GM19468 (cell line): ENCODE measurements at regions not wholly inside any gene's neighbourhood (a gene's known extent, or its start where the extent isn't known, plus 50 kb on each side); places are given as distances from the start of the nearest gene placed in this dataset.

Source experiments
- ATAC-seq: cut with Tn5 transposase; IDR thresholded peaks from one replicate; pipeline ENCODE4 v1.9.1; 2021; ENCODE audit warnings: mild to moderate bottlenecking, moderate library complexity, moderate number of reproducible peaks; ENCODE audit not compliant: unreplicated experiment; ENCODE audit errors: extremely low read depth

DNA sequence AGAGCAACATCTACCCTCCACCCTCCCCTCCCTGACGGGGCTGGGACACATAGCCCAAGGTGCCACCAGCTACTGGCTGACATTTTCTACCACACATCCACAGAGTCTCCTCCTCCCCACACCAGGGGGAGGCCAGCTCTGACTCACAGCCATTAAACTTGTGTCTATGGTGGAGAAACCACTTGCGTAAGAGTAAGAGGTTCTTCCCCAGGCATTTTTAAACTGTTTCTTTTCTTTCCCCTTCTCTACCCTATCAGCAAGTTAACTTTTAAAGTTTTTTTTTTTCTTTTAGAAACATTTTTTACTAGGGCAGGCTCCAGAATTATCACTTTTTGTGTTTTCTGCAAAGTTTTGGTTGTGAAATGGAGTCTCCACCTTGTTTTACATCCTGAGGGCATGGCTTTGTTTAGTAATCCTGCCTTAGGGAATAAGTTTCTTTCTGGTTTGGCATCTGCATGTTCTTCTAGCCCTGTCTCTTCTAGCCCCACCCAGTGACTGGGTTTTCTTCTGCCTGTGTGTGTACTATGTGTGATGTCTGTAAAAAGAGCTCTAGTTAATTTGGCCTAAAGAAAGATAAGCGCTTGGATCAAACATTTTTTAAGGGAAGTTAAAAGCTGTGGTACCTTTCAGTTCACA, 148.8 kb upstream of the GADL1 start:
- ATAC-seq, result no peak

DNA sequence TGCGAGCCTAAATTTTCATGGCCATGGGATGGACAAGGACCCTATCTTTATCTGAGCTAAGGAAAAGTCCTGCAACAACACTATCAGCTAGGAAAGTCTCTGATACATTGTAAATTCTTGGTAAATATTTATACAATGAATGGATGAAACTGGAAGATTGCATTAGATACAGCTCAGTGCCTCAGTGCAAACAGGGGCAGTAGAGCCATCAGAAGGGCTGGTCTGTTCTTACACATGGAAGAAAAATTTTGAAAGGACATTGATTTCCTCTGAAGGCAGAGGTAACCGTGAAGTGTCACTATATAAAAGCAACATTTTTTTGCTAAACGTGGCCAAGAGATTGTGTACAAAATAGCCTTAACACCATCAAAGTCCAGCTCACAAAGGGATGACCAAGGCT, 153.2 kb upstream of the GADL1 start:
- no peak for ATAC-seq

DNA sequence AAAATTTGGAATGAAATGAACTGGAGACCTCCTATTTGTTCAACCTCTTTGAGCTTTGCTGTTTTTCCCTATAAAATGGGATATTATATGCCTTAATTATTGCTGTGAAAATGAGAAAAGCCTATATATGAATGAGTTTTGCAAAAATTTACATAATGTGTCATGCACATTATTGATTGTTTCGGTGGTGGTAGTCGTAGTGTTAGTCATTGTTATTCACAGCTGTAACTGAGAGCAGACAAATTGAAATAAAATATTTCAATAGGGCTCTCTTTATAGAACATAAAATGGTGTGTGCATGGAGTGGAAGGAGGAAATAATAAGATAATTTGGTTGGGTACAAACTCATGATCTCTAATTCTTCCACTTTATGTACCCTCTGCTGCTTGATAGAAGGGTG, 153.7 kb upstream of the GADL1 start:
- no peak for ATAC-seq

DNA sequence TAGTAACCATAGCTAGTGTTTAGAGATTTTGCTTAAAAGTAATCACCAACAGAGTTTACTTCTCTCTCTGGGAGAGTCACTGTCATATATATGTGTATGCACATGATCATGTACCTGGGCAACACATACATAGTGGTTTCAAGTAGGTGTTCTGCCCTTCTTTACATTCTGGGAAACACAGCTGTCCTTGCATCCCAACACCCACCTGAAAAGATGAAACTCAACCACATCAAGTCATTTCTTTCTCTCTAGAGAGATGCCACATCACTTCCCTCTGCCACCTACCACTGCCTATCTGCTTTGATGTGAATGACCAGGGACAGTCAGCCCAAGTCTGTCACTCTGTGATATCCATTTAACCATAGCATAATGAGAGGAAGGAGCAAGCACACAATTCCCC, 155.8 kb upstream of the GADL1 start:
- no peak for ATAC-seq

DNA sequence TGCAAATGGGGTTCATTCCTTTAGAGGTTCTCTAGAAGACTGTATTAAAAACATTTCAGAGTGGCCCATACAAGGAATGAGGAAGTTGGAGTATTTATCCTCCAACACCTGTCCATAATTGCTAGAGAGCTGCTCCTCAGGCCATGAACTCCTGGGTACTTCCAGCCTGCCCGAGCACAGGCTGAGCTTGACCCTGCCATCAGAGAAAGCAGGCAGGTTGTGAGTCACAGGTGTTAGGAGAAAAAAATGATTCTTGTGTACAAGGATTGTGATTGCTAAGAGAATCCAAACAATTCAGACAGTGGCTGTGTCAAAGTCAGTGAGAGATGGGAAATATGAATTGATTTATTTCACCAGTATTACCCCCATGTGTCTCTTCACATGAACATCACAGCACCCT, 156.8 kb upstream of the GADL1 start:
- no peak for ATAC-seq

DNA sequence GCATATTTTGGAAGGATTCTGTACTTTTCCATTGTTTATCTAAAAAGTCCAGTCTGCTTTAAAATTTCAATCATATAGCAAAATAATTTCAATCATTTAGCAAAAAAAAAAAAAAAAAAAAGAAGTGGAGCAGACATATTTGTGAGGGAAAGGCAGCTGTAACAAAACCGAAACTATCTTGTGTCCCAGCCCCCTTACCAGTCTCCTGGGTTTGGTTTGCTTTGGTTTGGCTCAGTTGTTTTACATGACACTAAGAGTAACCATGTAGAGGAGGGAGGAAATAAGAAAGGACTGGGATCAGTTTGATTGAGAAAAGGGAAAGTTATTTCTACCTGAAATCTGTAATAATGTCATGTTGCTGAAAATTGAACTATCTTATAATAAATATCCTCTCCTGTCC, 158.8 kb upstream of the GADL1 start:
- ATAC-seq, result no peak

DNA sequence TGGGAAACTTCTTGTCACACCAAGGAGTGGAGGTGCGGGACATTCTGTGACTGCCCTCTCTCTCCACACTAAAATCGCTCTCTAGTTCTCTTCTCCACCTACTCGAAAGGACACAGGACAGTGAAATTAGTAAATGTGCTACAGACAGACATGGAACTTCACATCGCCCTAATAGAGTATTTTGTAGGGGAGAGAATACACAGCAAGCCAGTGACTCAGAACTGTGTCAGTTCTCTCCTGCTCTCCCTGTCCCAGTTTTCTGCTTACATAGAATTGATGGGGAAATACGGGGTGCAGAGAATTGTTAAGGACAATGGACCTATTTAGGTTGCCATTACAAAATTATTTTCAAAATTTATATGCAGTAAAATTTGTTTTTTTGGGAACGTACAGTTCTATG, 159.6 kb upstream of the GADL1 start:
- no peak for ATAC-seq

DNA sequence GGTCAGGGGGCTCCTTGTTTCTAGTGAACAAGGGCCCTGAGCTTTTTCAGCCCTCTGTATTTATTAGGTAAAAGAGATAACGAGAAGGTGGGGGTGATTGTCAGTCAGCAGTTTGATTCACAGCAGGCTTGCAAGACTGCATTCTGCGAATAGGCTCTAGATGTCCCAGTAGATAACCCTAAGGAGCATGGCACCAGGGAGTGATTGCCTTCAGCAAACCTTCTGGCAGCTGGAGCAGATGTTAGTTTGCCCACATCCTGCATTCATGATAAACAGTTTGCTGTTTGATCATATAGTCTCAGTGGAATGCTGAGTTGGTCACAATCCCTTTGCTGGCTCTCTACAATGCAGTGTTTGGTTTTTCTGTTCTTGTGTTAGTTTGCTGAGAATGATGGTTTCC, 161.3 kb upstream of the GADL1 start:
- no peak for ATAC-seq

DNA sequence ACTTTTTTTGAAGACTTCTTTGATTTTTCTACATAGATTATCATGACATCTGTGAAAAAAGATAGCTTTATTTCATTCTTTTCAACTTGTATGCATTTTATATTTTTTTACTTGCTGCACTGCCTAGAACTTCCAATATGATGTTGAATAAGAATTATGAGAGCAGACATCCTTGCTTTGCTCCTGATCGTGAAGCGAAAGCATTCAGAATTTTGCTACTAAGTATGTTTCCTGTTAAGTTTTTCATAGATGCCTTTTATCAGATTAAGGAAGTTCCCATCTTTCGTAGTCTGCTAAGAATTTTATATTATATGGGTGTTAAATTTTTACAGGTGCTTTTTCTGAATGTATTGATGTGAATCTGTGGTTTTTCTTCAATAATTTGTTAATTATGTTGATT, 163.4 kb upstream of the GADL1 start:
- no peak for ATAC-seq

DNA sequence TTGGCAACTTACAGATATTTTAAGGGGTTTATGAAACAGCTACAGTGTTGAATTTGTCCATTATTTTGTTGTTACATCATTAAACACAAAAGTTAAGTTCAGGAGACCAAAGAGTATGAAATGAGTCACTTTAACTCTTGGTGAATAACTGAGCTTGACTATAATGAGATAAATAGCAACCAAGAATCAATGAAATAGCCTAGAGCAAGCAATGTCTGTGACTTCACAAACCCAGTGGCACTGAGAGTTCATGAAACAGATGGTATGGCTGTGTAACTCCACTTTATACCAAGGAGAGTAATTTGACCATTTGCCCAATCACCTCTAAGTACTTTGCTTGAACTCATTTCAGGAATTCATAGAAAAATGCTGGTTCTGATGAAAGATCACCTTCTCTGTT, 169.6 kb upstream of the GADL1 start:
- no peak for ATAC-seq

DNA sequence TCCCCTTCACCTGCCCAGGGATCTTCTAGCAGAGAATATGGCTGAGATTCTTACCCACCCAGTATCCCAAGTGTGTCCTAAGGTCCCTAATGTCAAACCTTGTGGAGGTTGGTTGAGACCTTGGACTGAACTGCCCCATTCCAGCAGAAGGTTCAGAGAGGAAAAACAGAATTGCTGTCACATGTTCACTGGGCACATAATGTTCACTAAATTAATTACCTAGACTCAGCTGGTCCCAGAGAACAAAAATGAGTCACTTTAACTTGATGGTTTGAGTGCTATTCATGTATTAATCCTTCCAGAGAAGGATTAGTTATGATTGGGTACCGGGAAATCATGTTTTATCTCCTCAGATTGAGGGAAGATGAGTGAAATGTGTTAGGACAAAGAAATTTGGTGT, 171.3 kb upstream of the GADL1 start:
- ATAC-seq, result no peak

DNA sequence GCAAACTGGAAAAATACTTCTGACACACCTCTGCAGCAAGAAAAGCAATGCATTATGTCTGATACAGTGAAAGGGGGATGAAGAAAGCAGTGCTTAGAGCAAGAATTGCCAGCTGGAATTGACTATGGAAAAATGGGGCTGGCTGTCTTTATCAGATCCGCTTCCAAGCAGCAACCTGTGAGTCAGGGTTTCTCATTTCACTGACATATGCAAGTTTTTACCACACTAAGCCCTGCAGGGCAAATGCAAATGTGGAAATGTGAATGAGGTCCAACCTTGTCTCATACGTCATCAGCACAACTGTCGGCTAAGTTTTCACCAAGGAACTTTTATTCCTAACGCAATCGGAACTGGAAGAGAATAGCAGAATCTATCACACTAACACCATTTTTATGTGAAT, 172.5 kb upstream of the GADL1 start:
- ATAC-seq, result no peak

DNA sequence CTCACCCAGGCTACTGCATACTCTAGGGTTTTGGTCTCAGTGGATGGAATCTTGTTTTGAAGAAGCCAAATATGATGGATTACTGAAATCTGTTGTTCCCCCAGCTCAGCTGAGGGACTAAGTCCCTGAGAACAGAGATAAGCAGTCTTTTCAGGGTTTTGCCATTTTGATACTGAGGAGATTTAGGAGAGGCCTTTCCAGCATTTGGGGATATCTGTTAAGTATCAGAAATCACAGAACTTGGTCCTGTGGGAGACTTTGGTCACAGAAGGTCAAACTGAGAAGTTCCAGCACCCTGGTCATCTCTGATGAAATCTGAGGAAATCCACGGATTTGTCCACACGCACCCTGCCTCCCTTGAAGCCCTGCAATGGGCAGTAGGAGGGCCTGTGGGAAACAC, 181.0 kb upstream of the GADL1 start:
- no peak for ATAC-seq

DNA sequence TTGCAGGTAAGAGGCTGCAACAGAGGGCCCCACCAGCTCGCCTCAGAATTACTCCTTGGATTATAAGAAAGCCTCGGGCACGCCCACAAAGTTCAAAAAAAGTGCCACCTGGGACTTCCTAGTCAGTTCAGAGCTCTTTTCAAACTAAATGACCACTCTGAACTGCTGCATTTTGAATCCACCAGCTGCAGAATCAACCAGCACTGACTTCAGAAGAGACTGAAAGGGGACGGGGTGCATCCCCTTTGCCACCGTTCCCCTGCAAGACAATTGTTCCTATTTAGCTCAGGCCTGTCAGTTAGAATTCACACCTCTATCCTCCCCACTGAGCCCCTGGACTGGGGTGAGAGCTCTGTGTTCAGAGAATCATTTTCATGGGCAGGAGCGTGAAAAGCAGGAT, 181.4 kb upstream of the GADL1 start:
- ATAC-seq, result no peak

DNA sequence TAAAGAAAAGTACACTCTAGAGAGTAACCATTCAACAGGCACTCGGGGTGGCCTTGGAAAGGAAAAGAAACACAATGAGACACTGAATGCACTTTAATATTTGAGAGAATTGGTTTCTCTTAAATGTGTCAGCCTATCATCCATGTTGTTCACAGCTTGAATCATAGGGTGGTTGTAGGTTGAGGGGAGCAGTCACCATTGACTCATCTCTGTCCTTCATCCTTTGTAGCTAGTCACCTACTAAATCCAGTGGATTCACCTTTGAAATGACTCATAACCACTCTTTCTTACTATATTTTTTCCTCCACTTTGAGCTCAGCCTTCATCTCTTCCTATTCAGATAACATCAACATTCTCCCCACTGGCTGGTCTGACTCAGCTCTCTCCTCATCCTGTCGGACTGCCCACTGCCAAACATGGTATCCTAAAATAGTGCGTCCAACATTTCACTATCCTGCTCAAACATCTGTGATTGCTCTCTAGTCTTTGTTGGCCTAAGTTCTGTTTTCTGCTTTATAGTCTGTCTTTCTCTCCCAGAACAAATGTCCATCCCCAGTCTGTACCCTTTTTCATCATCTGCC, 182.7 kb upstream of the GADL1 start:
- no peak for ATAC-seq

DNA sequence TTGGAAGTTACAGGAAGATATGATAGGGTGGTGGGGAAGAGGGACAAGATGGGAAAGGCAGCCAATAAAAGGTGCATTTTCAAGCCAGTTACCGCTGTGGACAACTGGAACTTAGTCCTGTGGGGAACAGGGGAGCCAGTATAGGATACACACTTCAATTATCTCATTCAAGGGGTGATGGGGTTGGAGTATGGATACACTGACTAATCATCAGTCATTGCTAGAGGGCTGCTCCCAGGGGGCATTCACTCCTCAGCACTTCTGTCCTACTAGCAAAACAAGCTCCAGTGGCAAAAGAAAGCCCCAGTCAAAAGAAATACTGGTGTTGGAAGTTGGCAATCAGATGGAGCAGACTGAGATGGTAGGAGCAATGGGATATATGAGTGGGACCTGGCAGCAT, 183.4 kb upstream of the GADL1 start:
- ATAC-seq, result no peak

DNA sequence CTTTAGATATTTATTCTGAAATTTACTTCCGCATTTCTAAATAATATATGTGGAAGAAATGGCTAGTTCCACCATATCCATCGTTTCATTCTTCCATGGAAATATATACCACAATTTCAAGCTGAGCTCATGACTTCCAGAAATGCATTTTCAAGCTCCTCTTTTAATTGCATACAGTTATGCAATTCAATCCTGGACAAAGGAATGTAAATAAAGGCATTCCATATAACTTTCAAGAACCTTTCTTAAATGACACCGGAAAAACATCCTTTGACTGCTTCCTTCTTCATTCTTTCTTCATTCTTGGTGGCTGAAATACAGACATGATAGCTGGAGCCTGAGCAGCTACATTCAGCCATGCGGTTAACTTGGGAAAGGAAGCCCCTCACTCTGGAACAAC, 185.2 kb upstream of the GADL1 start:
- ATAC-seq, result no peak

DNA sequence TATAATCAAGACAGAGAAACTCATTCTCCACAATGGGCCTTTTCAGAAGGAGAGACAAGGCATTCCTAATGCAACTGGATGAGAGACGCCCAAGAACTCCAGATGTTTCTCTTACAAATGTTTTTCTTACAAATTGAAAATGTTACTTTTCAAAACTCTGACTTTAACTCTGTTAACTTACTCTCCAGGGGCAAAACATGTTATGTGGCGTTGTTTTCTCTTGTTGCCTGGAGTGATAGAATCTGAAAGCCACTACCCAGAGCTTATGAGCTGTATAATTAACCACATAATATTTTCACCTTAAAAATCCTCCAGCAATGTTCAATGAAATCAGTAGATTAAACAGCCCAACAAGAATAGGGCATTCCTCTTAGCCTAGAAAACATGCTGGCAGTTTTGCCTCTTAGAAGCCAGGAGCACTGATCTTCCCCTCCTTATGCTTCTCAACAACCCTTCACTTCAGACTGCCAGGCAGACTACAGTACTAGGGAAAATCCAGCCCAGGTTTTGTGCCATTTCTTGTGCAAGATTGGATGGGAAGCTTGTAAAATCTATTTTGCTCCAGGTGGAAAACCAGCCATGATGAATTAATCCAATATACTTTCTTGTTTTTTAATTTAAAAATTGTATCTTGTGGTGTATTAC, 186.7 kb upstream of the GADL1 start:
- ATAC-seq, result no peak

DNA sequence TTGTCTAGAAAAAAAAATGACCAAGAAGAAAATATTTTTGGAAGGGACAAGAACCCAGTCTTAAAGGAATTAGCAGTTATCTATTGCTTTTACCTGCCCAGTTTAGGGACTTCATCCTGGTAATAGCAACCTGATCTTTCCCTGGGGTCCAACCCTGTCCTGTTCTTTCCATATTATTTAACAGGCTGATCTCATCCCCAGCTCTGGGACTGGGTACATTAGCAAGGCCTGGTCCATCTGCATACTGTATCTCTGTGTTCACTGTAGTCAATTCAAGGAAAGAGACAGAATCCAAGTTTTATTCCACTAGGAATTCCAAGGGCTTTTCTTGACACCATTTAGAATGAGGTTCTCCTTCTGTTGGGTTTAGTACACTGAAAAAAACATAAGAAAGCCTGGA, 191.7 kb upstream of the GADL1 start:
- ATAC-seq, result no peak

DNA sequence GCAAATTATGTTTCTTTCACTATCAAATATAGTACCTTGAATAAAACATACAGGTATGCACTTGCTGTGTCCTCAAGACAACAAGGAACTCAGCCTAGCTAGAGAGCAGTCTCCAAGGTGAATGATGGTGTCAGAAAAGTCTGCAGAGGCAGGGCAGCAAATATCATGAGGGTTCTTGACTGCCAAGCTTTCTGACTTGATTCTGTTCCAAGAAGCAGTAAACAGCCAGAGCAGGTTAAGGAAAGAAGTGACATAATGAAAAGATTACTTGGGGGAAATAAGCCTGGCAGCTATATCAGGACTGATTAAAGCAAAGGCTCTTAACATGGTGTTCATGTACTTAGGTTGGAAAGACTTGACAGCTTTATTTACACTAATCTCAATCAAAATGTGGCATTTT, 192.2 kb upstream of the GADL1 start:
- no peak for ATAC-seq

DNA sequence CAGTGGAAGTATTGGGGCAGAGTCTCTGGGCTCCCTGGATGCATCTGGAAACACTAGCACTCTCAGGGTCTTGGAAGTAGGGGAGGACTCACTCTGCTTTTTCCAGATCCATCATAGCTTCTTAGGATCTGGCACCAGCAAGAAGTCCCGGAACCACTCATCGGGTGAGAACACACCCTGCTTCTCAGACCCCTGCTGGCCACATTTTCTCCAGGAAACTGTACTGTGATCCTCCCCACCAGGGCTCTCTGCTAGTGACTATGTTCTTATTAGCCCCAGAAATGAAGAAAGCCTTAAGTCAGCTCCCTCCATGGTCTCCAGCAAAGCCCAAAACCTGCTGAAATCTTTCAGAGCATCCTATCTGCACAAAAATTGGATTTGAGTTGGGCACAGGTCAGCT, 197.3 kb upstream of the GADL1 start:
- ATAC-seq, result no peak
